ENCODE measurements at regions not wholly inside any gene's neighbourhood (a gene's known extent, or its start where the extent isn't known, plus 50 kb on each side); places are given as distances from the start of the nearest gene placed in this dataset.

DNA sequence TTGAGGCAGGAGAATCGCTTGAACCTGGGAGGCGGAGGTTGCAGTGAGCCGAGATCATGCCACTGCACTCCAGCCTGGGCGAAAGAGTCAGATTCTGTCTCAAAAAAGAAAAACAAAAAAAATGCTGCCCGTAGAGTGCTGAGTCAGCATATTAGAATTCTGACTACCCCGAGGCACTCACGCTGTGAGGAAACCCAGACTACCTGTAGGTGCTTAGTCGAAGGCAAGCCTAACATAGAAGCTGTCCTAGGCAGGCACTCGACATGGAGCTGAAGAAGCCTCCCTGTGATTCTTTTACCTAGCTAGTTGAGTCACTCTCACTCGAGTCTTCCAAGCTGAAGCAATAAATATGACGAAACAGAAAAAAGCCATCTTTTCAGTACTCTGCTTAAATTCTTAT is 1323.2 kb upstream of the DDX18 start:
- Mint-ChIP-seq H3K9me3 (peaks cover 2 to 38% (median 9%) of the 10 kb centered on the region in 7 donors), H3K4me3 (no peak overlapping the region), H3K4me1 (no peaks in the 10 kb centered on the region), H3K36me3 (no peaks in the 10 kb centered on the region), H3K27ac (no peak overlapping the region), H3K27me3 (no peaks in the 10 kb centered on the region)
- no peak for DNase-seq
- Histone ChIP-seq H3K36me3 (ENCODE audit: control insufficient read depth, insufficient read depth, low read length) (no peaks in the 10 kb centered on the region), H3K9me3 (ENCODE audit: control insufficient read depth in 2 of 2, low read length in 2 of 2) (peaks cover 0 to 3% of the 10 kb centered on the region in 2 experiments), H3K27me3 (ENCODE audit: control insufficient read depth, insufficient read depth, low read length) (no peaks in the 10 kb centered on the region), H3K4me3 (ENCODE audit: low read depth, low read length) (no peak overlapping the region), H3K27ac (ENCODE audit: insufficient read depth, low read length, poor library complexity, severe bottlenecking) (no peak overlapping the region), H3K4me1 (ENCODE audit: control insufficient read depth, insufficient read depth, low read length, poor library complexity, severe bottlenecking) (no peaks in the 10 kb centered on the region)
- ATAC-seq (ENCODE audit: low read depth in 2 of 2): no peak

GRCh38 chr2:116499389-116499788 is 1315.1 kb upstream of the DDX18 start:
- no peaks in the 10 kb centered on the region for H3K36me3 ChIP-seq (ENCODE audit: control insufficient read depth, insufficient read depth, low read length)
- no peak for ATAC-seq (ENCODE audit: low read depth in 2 of 2)
- no peak overlapping the region for H3K27ac Mint-ChIP-seq
- no peaks in the 10 kb centered on the region for H3K27me3 ChIP-seq (ENCODE audit: control insufficient read depth, insufficient read depth, low read length)
- H3K36me3 Mint-ChIP-seq: no peaks in the 10 kb centered on the region
- H3K4me3 ChIP-seq (ENCODE audit: low read depth, low read length): no peak overlapping the region
- H3K4me1 ChIP-seq (ENCODE audit: control insufficient read depth, insufficient read depth, low read length, poor library complexity, severe bottlenecking): no peaks in the 10 kb centered on the region
- no peak for DNase-seq
- H3K27me3 Mint-ChIP-seq: no peaks in the 10 kb centered on the region
- H3K9me3 ChIP-seq (ENCODE audit: control insufficient read depth in 2 of 2, low read length in 2 of 2): peaks cover 0 to 8% of the 10 kb centered on the region in 2 experiments
- H3K9me3 Mint-ChIP-seq: peaks cover 0 to 15% (median 1%) of the 10 kb centered on the region in 7 donors
- H3K27ac ChIP-seq (ENCODE audit: insufficient read depth, low read length, poor library complexity, severe bottlenecking): no peak overlapping the region
- H3K4me3 Mint-ChIP-seq: no peak overlapping the region
- no peaks in the 10 kb centered on the region for H3K4me1 Mint-ChIP-seq

DNA sequence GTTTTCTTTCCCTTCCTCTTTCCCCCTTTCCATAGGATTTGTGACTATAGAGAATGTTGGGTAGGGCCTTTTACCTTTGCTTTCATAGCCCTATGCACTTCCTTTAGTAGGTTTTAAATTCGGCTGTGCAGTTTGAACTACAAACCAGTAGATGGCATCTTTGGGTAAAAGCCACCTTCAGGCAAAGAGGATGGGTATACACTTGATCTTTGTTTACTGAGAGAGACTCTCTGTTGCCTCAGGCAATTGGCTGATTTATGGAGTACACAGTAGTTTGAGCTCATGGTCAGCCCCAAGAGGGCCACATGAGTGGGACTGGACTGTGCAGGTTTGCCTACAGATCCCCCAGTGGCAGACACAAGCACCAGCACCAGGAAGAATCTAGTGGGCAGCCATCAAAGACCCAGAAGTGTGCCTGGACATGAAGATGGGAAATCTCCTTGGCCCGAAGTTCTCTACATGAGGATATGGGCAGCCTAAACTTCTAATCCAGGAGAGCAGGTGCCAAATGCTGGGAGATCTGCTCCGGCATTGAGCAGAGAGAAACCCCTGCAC is 1304.3 kb upstream of the DDX18 start:
- no peak for DNase-seq
- ATAC-seq (ENCODE audit: low read depth in 2 of 2): no peak
- Histone ChIP-seq H3K9me3 (ENCODE audit: control insufficient read depth in 2 of 2, low read length in 2 of 2) (peaks cover 0 to 1% of the 10 kb centered on the region in 2 experiments), H3K27ac (ENCODE audit: insufficient read depth, low read length, poor library complexity, severe bottlenecking) (no peak overlapping the region), H3K4me1 (ENCODE audit: control insufficient read depth, insufficient read depth, low read length, poor library complexity, severe bottlenecking) (no peaks in the 10 kb centered on the region), H3K27me3 (ENCODE audit: control insufficient read depth, insufficient read depth, low read length) (no peaks in the 10 kb centered on the region), H3K4me3 (ENCODE audit: low read depth, low read length) (no peak overlapping the region), H3K36me3 (ENCODE audit: control insufficient read depth, insufficient read depth, low read length) (no peaks in the 10 kb centered on the region)
- H3K36me3 Mint-ChIP-seq: no peaks in the 10 kb centered on the region
- no peaks in the 10 kb centered on the region for H3K27me3 Mint-ChIP-seq
- peaks cover 1 to 21% (median 11%) of the 10 kb centered on the region in 7 donors for H3K9me3 Mint-ChIP-seq
- H3K27ac Mint-ChIP-seq: no peak overlapping the region
- no peaks in the 10 kb centered on the region for H3K4me1 Mint-ChIP-seq
- no peak overlapping the region for H3K4me3 Mint-ChIP-seq

DNA sequence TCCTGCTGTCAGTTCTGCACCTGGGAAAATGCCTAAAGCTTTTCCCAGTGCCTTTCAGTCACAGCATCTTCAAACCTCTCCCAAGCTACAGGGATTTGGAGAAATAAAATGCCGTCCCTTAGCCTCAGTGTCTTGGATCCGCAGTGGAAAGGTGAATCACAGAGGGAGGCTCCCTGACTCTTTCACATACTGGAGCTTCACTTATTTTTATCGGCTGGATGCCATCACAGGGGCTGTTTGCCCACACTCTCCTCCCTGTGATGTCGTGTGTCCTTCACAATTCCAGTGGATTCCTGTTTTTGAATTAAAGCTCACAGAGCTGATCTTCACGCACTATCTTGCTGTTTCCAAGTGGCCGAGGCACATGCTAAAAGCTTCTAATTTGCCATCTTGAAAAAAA is 1303.1 kb upstream of the DDX18 start:
- H3K27ac Mint-ChIP-seq: no peak overlapping the region
- H3K4me1 ChIP-seq (ENCODE audit: control insufficient read depth, insufficient read depth, low read length, poor library complexity, severe bottlenecking): no peaks in the 10 kb centered on the region
- H3K4me3 ChIP-seq (ENCODE audit: low read depth, low read length): no peak overlapping the region
- DNase-seq (no peak), ATAC-seq (ENCODE audit: low read depth in 2 of 2) (no peak)
- no peaks in the 10 kb centered on the region for H3K27me3 Mint-ChIP-seq
- no peaks in the 10 kb centered on the region for H3K4me1 Mint-ChIP-seq
- no peak overlapping the region for H3K4me3 Mint-ChIP-seq
- H3K9me3 ChIP-seq (ENCODE audit: control insufficient read depth in 2 of 2, low read length in 2 of 2): peaks cover 0 to 1% of the 10 kb centered on the region in 2 experiments
- no peaks in the 10 kb centered on the region for H3K27me3 ChIP-seq (ENCODE audit: control insufficient read depth, insufficient read depth, low read length)
- H3K36me3 ChIP-seq (ENCODE audit: control insufficient read depth, insufficient read depth, low read length): no peaks in the 10 kb centered on the region
- no peak overlapping the region for H3K27ac ChIP-seq (ENCODE audit: insufficient read depth, low read length, poor library complexity, severe bottlenecking)
- no peaks in the 10 kb centered on the region for H3K36me3 Mint-ChIP-seq
- H3K9me3 Mint-ChIP-seq: peaks cover 1 to 21% (median 9%) of the 10 kb centered on the region in 7 donors

GRCh38 chr2:116513991-116514390 is 1300.5 kb upstream of the DDX18 start:
- Mint-ChIP-seq H3K36me3 (no peaks in the 10 kb centered on the region), H3K27me3 (no peaks in the 10 kb centered on the region), H3K4me3 (no peak overlapping the region), H3K9me3 (peaks cover 0 to 15% (median 7%) of the 10 kb centered on the region in 7 donors), H3K4me1 (no peaks in the 10 kb centered on the region), H3K27ac (no peak overlapping the region)
- DNase-seq: no peak
- no peak overlapping the region for H3K27ac ChIP-seq (ENCODE audit: insufficient read depth, low read length, poor library complexity, severe bottlenecking)
- H3K36me3 ChIP-seq (ENCODE audit: control insufficient read depth, insufficient read depth, low read length): no peaks in the 10 kb centered on the region
- ATAC-seq (ENCODE audit: low read depth in 2 of 2): no peak
- H3K27me3 ChIP-seq (ENCODE audit: control insufficient read depth, insufficient read depth, low read length): no peaks in the 10 kb centered on the region
- H3K9me3 ChIP-seq (ENCODE audit: control insufficient read depth in 2 of 2, low read length in 2 of 2): no peaks in the 10 kb centered on the region
- no peak overlapping the region for H3K4me3 ChIP-seq (ENCODE audit: low read depth, low read length)
- H3K4me1 ChIP-seq (ENCODE audit: control insufficient read depth, insufficient read depth, low read length, poor library complexity, severe bottlenecking): no peaks in the 10 kb centered on the region

GRCh38 chr2:116517936-116518335 is 1296.6 kb upstream of the DDX18 start:
- Histone ChIP-seq H3K9me3 (ENCODE audit: control insufficient read depth in 2 of 2, low read length in 2 of 2) (no peaks in the 10 kb centered on the region), H3K27ac (ENCODE audit: insufficient read depth, low read length, poor library complexity, severe bottlenecking) (no peak overlapping the region), H3K4me3 (ENCODE audit: low read depth, low read length) (no peak overlapping the region), H3K27me3 (ENCODE audit: control insufficient read depth, insufficient read depth, low read length) (no peaks in the 10 kb centered on the region), H3K36me3 (ENCODE audit: control insufficient read depth, insufficient read depth, low read length) (no peaks in the 10 kb centered on the region), H3K4me1 (ENCODE audit: control insufficient read depth, insufficient read depth, low read length, poor library complexity, severe bottlenecking) (no peaks in the 10 kb centered on the region)
- no peaks in the 10 kb centered on the region for H3K27me3 Mint-ChIP-seq
- no peak overlapping the region for H3K27ac Mint-ChIP-seq
- DNase-seq (no peak), ATAC-seq (ENCODE audit: low read depth in 2 of 2) (no peak)
- H3K4me3 Mint-ChIP-seq: no peak overlapping the region
- peaks cover 0 to 23% (median 7%) of the 10 kb centered on the region in 7 donors for H3K9me3 Mint-ChIP-seq
- H3K36me3 Mint-ChIP-seq: no peaks in the 10 kb centered on the region
- no peaks in the 10 kb centered on the region for H3K4me1 Mint-ChIP-seq

DNA sequence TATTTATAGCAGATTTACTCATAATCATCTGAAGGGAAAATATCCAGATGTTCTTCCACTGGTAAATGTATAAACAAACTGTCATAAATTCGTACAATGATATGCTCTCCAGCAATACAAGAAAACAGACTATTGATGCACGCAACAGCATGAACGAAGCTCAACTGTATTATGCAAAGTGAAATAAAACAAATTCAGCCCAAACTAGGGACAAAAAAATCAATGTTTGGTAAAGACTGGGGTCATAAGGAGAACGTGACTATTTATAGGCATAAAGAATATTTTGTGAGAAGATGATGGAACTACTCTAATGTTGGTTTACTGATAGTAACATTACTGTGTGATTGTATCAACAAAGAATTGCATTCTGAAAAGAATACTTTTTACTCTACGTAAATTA is 1276.7 kb upstream of the DDX18 start:
- Histone ChIP-seq H3K9me3 (ENCODE audit: control insufficient read depth in 2 of 2, low read length in 2 of 2) (peaks cover 0 to 8% of the 10 kb centered on the region in 2 experiments), H3K4me3 (ENCODE audit: low read depth, low read length) (no peak overlapping the region), H3K4me1 (ENCODE audit: control insufficient read depth, insufficient read depth, low read length, poor library complexity, severe bottlenecking) (no peaks in the 10 kb centered on the region), H3K27me3 (ENCODE audit: control insufficient read depth, insufficient read depth, low read length) (no peaks in the 10 kb centered on the region), H3K27ac (ENCODE audit: insufficient read depth, low read length, poor library complexity, severe bottlenecking) (no peak overlapping the region), H3K36me3 (ENCODE audit: control insufficient read depth, insufficient read depth, low read length) (no peaks in the 10 kb centered on the region)
- Mint-ChIP-seq H3K27ac (no peak overlapping the region), H3K4me3 (no peak overlapping the region), H3K9me3 (peaks cover 0 to 26% (median 7%) of the 10 kb centered on the region in 7 donors), H3K36me3 (no peaks in the 10 kb centered on the region), H3K27me3 (no peaks in the 10 kb centered on the region), H3K4me1 (no peaks in the 10 kb centered on the region)
- ATAC-seq (ENCODE audit: low read depth in 2 of 2): no peak
- DNase-seq: no peak

DNA sequence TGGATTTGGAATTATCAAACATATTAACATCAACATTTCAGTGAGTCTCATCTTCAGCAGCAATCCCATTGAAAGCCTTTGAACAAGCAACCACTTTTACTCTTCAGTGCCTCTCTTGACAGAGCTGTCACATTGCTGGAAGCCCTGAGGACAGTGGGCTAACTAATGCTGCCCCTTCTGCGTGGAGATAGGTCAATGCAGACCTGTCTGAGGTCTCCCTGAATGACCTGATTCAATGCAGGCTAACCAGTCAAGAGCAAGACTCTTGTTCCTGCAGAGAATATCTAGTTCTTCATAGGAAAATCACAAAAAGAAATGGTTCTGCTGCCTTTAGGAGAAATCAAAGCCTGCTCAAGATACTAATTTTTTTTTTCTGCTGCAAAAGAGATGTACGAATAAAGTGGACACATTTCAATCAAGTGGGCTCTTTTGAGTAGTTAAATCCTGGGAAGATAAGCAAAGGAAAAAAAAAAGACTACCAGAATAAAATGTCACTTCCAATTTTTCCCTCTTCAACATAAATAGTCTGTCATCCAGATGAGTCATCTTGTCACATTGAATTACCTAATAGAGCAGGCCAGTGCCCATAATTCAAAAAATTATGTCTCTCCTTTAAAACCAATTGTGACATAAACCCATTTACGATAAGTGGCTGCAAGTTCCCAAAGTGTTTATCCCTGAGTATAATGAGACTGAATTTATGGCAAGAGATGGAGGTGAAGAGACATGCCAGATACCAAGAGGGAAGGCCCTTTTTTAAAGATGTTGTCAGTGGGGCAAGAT is 1269.0 kb upstream of the DDX18 start:
- Mint-ChIP-seq H3K4me1 (no peaks in the 10 kb centered on the region), H3K27me3 (no peaks in the 10 kb centered on the region), H3K27ac (no peak overlapping the region), H3K9me3 (peaks cover 0 to 29% (median 6%) of the 10 kb centered on the region in 7 donors), H3K36me3 (no peaks in the 10 kb centered on the region), H3K4me3 (no peak overlapping the region)
- no peak overlapping the region for H3K27ac ChIP-seq (ENCODE audit: insufficient read depth, low read length, poor library complexity, severe bottlenecking)
- no peaks in the 10 kb centered on the region for H3K27me3 ChIP-seq (ENCODE audit: control insufficient read depth, insufficient read depth, low read length)
- no peak overlapping the region for H3K4me3 ChIP-seq (ENCODE audit: low read depth, low read length)
- ATAC-seq (ENCODE audit: low read depth in 2 of 2): no peak
- no peaks in the 10 kb centered on the region for H3K4me1 ChIP-seq (ENCODE audit: control insufficient read depth, insufficient read depth, low read length, poor library complexity, severe bottlenecking)
- no peaks in the 10 kb centered on the region for H3K36me3 ChIP-seq (ENCODE audit: control insufficient read depth, insufficient read depth, low read length)
- DNase-seq: no peak
- peaks cover 0 to 4% of the 10 kb centered on the region in 2 experiments for H3K9me3 ChIP-seq (ENCODE audit: control insufficient read depth in 2 of 2, low read length in 2 of 2)
